Neural cell (in vitro differentiated cells): ENCODE measurements at regions not wholly inside any gene's neighbourhood (a gene's known extent, or its start where the extent isn't known, plus 50 kb on each side); places are given as distances from the start of the nearest gene placed in this dataset.

ENCODE experiments used
- H2AFZ ChIP-seq: fragments of 200-600, 300-800 bp; sonication (generic), shearing (Covaris generic); 2 replicates; pipeline ENCODE4 v1.6.0; 2014; ENCODE audit warnings: low read depth, mild to moderate bottlenecking, antibody characterized with exemption, low read length, moderate library complexity
- H3F3A ChIP-seq: fragments of 200-600 bp; shearing (Covaris generic); 2 replicates; pipeline ENCODE4 v1.6.1; 2016; ENCODE audit warnings: mild to moderate bottlenecking, moderate library complexity, mixed read lengths, antibody characterized with exemption, low read length; ENCODE audit not compliant: insufficient read depth, poor library complexity, severe bottlenecking
- H3K27ac ChIP-seq: fragments of 200-600, 300-800 bp; sonication (generic), shearing (Covaris generic); 2 replicates; pipeline ENCODE4 v1.5.1; 2014; ENCODE audit warnings: mild to moderate bottlenecking, low read length, moderate library complexity
- H3K27me3 ChIP-seq: fragments of 300-800, 200-600 bp; sonication (generic), shearing (Covaris generic); 2 replicates; pipeline ENCODE4 v1.6.0; 2014; ENCODE audit warnings: mild to moderate bottlenecking, low read depth, low read length, moderate library complexity; ENCODE audit not compliant: insufficient read depth
- H3K36me3 ChIP-seq: fragments of 300-800, 200-600 bp; sonication (generic), shearing (Covaris generic); 2 replicates; pipeline ENCODE4 v1.5.1; 2014; ENCODE audit warnings: mild to moderate bottlenecking, antibody characterized with exemption, low read length, moderate library complexity; ENCODE audit not compliant: insufficient read depth
- H3K4me2 ChIP-seq: fragments of 300-800, 200-600 bp; sonication (generic), shearing (Covaris generic); 2 replicates; pipeline ENCODE4 v1.6.0; 2014; ENCODE audit warnings: mild to moderate bottlenecking, low read length
- H3K4me3 ChIP-seq: fragments of 300-800, 200-600 bp; sonication (generic), shearing (Covaris generic); 2 replicates; pipeline ENCODE4 v1.5.1; 2014; ENCODE audit warnings: mild to moderate bottlenecking, low read length, moderate library complexity
- H3K79me2 ChIP-seq: fragments of 200-600 bp; shearing (Covaris generic); replicated peaks from 2 replicates; pipeline ENCODE4 v1.6.0; 2014; ENCODE audit warnings: mild to moderate bottlenecking, low read length, moderate library complexity; ENCODE audit not compliant: insufficient read depth
- H3K9ac ChIP-seq: fragments of 300-800, 200-600 bp; sonication (generic), shearing (Covaris generic); 2 replicates; pipeline ENCODE4 v1.6.1; 2016; ENCODE audit warnings: mild to moderate bottlenecking, low read length, mixed read lengths
- H3K9me2 ChIP-seq: fragments of 200-600 bp; shearing (Covaris generic); 2 replicates; pipeline ENCODE4 v1.6.1; 2016; ENCODE audit warnings: mild to moderate bottlenecking, low read length, mixed read lengths; ENCODE audit not compliant: insufficient read depth
- H3K9me3 ChIP-seq: fragments of 200-600, 300-800 bp; sonication (generic), shearing (Covaris generic); 2 replicates; pipeline ENCODE4 v1.6.1; 2016; ENCODE audit warnings: mild to moderate bottlenecking, mixed run types, low read length, moderate library complexity, mixed read lengths
- H4K20me1 ChIP-seq: fragments of 200-600 bp; shearing (Covaris generic); 2 replicates; pipeline ENCODE4 v1.6.1; 2016; ENCODE audit warnings: mild to moderate bottlenecking, mixed run types; ENCODE audit not compliant: insufficient read depth
- CTCF ChIP-seq: fragments of 450-650 bp; IDR thresholded peaks from 2 replicates; pipeline ENCODE4 v1.5.1; 2014; ENCODE audit warnings: antibody characterized with exemption, mild to moderate bottlenecking, moderate library complexity; ENCODE audit not compliant: poor library complexity, severe bottlenecking
- EP300 ChIP-seq: fragments of 450-650 bp; conservative IDR thresholded peaks from 2 replicates; pipeline ENCODE4 v1.6.1; 2014; ENCODE audit warnings: antibody characterized with exemption, mild to moderate bottlenecking, moderate library complexity; ENCODE audit not compliant: poor library complexity, severe bottlenecking
- EZH2 ChIP-seq: fragments of 200-600, 300-800 bp; shearing (Covaris generic), sonication (generic); IDR thresholded peaks from 2 replicates; pipeline ENCODE4 v1.6.1; 2014; ENCODE audit warnings: antibody characterized with exemption, low read length, borderline replicate concordance, mild to moderate bottlenecking; ENCODE audit not compliant: insufficient read depth, poor library complexity, severe bottlenecking
- MXI1 ChIP-seq: fragments of 450-650 bp; conservative IDR thresholded peaks from 2 replicates; pipeline ENCODE4 v1.6.1; 2014; ENCODE audit warnings: antibody characterized with exemption, mild to moderate bottlenecking; ENCODE audit not compliant: poor library complexity, severe bottlenecking
- POLR2AphosphoS5 ChIP-seq: IDR thresholded peaks from 2 replicates; pipeline ENCODE4 v1.6.1; 2012
- RAD21 ChIP-seq: fragments of 450-650 bp; conservative IDR thresholded peaks from 2 replicates; pipeline ENCODE4 v1.6.1; 2014; ENCODE audit warnings: antibody characterized with exemption, mild to moderate bottlenecking, moderate library complexity
- REST ChIP-seq: IDR thresholded peaks from 2 replicates; pipeline ENCODE4 v1.6.1; 2012; ENCODE audit warnings: borderline replicate concordance
- SMC3 ChIP-seq: fragments of 450-650 bp; conservative IDR thresholded peaks from 2 replicates; pipeline ENCODE4 v1.6.1; 2014; ENCODE audit warnings: antibody characterized with exemption, mild to moderate bottlenecking, moderate library complexity; ENCODE audit not compliant: poor library complexity
- TAF1 ChIP-seq: IDR thresholded peaks from 2 replicates; pipeline ENCODE4 v1.6.1; 2012; ENCODE audit warnings: low read depth

DNA sequence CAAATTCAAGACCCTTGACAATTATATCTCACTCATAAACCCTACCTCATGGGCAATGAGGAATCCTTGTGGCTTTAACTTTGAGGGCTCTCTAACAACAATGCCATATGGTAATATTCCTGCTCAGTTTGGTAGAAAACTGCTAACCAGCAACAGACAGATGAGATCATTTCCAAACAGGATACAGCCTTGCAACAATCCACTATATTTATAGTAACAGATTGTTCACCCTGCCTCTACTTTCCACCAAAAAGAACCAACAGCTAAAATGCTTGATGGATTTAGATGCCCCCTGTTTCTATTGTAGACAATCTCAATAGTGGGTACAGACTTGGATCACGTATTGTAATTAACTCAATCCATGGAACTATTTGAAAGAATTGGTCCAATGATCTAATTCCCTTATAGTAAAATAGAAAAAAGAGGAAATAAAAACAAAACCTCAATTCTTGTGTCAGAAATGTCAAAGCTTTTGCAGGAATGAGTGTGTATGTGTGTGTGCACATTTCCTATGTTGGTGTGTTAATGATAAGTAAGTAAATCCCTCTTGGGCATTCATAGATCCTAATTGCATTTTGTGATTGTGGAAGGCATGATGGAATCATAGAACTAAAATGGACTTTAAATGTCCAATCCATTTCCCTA lies 100.0 kb upstream of the EDEM3 start:
- H3K4me2 ChIP-seq, result no peak overlapping the region

GRCh38 chr1:184854036-184854435 lies 99.4 kb upstream of the EDEM3 start:
- H4K20me1 ChIP-seq, result no peaks in the 10 kb centered on the region
- no peak overlapping the region for H3K4me3 ChIP-seq
- H3K27ac ChIP-seq, result no peak overlapping the region
- no peak overlapping the region for H3K4me2 ChIP-seq
- no peak overlapping the region for H3K9ac ChIP-seq
- no peak overlapping the region for H2AFZ ChIP-seq
- no peaks in the 10 kb centered on the region for H3K79me2 ChIP-seq
- H3K36me3 ChIP-seq, result no peaks in the 10 kb centered on the region
- no peaks in the 10 kb centered on the region for H3K9me3 ChIP-seq
- H3F3A ChIP-seq, result no peaks in the 10 kb centered on the region
- H3K27me3 ChIP-seq, result no peaks in the 10 kb centered on the region
- no peaks in the 10 kb centered on the region for H3K9me2 ChIP-seq
- TF ChIP-seq POLR2AphosphoS5 (no peak), SMC3 (no peak), MXI1 (no peak), TAF1 (no peak), EZH2 (no peak), REST (no peak), EP300 (no peak)

More for the DNA sequence above, 100.0 kb upstream of the EDEM3 start:
- no peaks in the 10 kb centered on the region for H3K9me3 ChIP-seq
- no peak overlapping the region for H2AFZ ChIP-seq
- H3K9ac ChIP-seq, result no peak overlapping the region
- no peak overlapping the region for H3K4me3 ChIP-seq
- H3K79me2 ChIP-seq, result no peaks in the 10 kb centered on the region
- H3K27ac ChIP-seq, result no peak overlapping the region
- no peaks in the 10 kb centered on the region for H3F3A ChIP-seq
- TF ChIP-seq EZH2 (no peak), EP300 (no peak), POLR2AphosphoS5 (no peak), RAD21 (no peak), CTCF (no peak), TAF1 (no peak), SMC3 (no peak), MXI1 (no peak), REST (no peak)
- no peaks in the 10 kb centered on the region for H3K36me3 ChIP-seq
- H3K9me2 ChIP-seq, result no peaks in the 10 kb centered on the region
- no peaks in the 10 kb centered on the region for H4K20me1 ChIP-seq
- no peaks in the 10 kb centered on the region for H3K27me3 ChIP-seq
